Stimulated activated naive CD8-positive, alpha-beta T cell treated with anti-CD3 and anti-CD28 coated beads, Interleukin-15, Interleukin-2, amounts not matched to agents 100 ng/mL and 50 ng/mL, for 24 hours (primary cell): ENCODE measurements at regions not wholly inside any gene's neighbourhood (a gene's known extent, or its start where the extent isn't known, plus 50 kb on each side); places are given as distances from the start of the nearest gene placed in this dataset.

Source experiments
- H3K27ac Mint-ChIP-seq: one replicate; pipeline ENCODE4 v1.8.0; 2021; ENCODE audit warnings: mild to moderate bottlenecking, mixed read lengths
- H3K27me3 Mint-ChIP-seq: one replicate; pipeline ENCODE4 v1.8.0; 2021; ENCODE audit warnings: mixed read lengths
- H3K36me3 Mint-ChIP-seq: one replicate; pipeline ENCODE4 v1.8.0; 2021; ENCODE audit warnings: low read depth, mixed read lengths
- H3K4me1 Mint-ChIP-seq: one replicate; pipeline ENCODE4 v1.8.0; 2021; ENCODE audit warnings: low read depth, mixed read lengths
- H3K4me3 Mint-ChIP-seq: one replicate; pipeline ENCODE4 v1.8.0; 2021; ENCODE audit warnings: mild to moderate bottlenecking, mixed read lengths
- H3K9me3 Mint-ChIP-seq: one replicate; pipeline ENCODE4 v1.8.0; 2021; ENCODE audit warnings: mixed read lengths

- Mint-ChIP-seq H3K4me3 (no peak overlapping the region), H3K9me3 (peaks cover 24% of the 10 kb centered on the region), H3K36me3 (no peaks in the 10 kb centered on the region), H3K27ac (no peak overlapping the region), H3K4me1 (no peaks in the 10 kb centered on the region), H3K27me3 (no peaks in the 10 kb centered on the region)
These were observed 1133.3 kb upstream of the PIK3C3 start for GRCh38 chr18:40821596-40822243.

DNA sequence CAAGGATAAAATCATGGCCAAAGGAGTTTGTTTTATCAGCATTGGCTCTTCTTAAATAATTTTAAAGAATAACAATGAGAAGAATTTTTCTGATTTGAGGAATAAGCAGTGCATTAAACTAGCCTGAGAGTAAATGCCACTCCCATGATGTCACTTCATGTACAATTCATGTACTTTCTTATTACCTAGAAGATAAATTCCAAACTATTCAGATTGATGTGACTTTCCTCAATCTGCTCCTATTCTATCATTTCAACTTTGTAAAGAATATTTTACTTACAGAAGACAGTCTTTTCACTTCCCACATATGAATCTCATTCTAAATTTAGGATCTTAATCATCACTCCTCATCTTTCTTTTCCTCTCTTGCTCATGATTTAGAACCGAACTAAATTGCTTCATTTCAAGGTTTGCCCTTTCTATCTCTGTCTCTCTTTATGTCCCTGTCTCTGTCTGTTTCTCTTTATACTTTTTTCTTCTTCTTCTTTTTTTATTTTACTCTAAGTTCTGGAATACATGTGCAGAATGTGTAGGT is 1142.0 kb upstream of the PIK3C3 start:
- Mint-ChIP-seq H3K36me3 (no peaks in the 10 kb centered on the region), H3K27me3 (no peaks in the 10 kb centered on the region), H3K9me3 (no peaks in the 10 kb centered on the region), H3K27ac (no peak overlapping the region), H3K4me1 (no peaks in the 10 kb centered on the region), H3K4me3 (no peak overlapping the region)

DNA sequence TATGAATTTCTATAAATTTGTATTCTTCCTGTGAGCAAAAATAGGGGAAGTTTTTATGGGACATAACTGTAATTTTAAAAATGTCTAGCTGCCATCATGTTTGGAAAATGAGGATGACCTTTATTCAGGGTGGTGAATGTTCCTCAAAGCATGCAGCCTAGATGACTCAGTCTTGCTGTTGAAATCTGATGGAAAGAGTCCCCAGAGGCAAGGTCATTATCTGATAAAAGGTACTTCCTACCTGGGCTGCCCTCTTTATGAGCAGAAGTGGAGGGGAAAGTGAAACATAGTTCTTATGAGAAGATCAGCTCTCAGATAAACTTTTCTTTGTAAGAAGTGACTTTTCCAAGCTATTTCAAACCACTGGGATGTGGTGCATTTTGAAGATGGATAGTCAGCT is 1144.7 kb upstream of the PIK3C3 start:
- Mint-ChIP-seq H3K36me3 (no peaks in the 10 kb centered on the region), H3K4me3 (no peak overlapping the region), H3K9me3 (no peaks in the 10 kb centered on the region), H3K4me1 (no peaks in the 10 kb centered on the region), H3K27me3 (no peaks in the 10 kb centered on the region), H3K27ac (no peak overlapping the region)

DNA sequence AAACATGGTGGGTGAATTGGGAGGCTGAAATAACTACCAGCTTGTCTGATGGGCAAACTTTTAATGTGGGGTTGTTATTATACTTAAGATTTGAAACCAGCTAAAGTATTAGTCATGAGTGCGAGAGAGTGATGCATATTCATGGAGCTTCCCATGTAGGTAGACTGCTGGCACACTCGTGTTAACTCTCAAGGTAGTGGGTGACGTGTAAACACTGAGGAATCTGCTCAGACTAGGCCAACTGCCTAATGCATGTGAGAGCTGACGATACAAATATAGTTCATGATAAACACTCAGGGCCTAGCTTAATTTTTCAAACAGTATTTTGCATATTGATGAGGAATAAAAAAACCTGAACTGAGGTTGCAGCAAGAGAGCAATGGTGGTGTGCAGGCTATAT is 1165.7 kb upstream of the PIK3C3 start:
- H3K36me3 Mint-ChIP-seq, result no peaks in the 10 kb centered on the region
- H3K9me3 Mint-ChIP-seq, result no peaks in the 10 kb centered on the region
- no peak overlapping the region for H3K4me3 Mint-ChIP-seq
- H3K27me3 Mint-ChIP-seq, result no peaks in the 10 kb centered on the region
- H3K4me1 Mint-ChIP-seq, result no peaks in the 10 kb centered on the region
- no peak overlapping the region for H3K27ac Mint-ChIP-seq

DNA sequence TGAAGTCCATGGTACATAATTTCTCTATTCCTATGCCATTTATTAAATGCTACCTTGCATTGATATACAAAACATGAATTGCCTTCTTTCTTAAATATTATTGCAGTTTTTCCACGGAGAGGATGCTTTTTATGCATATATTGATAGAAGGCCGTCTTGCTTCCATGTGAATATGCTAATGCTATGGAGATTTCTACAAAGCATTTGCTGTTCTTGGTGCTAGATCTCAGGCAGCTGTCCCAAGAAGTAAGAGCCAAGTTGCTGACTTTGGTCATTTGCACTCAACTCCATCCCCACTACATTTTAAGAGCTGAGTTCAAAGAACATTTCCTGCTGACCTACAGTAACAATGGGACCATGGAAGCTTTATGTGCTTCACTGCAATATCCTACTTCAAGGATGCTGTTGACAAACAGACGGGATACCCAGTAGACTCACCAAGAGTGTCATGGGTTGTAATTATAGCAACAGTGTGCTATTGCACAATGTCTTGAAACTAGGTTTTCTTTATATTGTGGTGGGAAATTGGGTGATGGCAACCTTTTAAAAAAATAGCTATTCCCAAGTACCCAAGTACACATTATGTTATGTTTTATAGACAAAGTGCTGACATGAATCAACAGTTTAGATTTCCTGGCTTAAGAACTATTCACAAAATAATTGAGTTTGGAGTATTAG is 1172.4 kb upstream of the PIK3C3 start:
- Mint-ChIP-seq H3K4me1 (no peaks in the 10 kb centered on the region), H3K27ac (no peak overlapping the region), H3K4me3 (no peak overlapping the region), H3K36me3 (no peaks in the 10 kb centered on the region), H3K9me3 (peaks cover 13% of the 10 kb centered on the region), H3K27me3 (no peaks in the 10 kb centered on the region)

- Mint-ChIP-seq H3K27ac (no peak overlapping the region), H3K36me3 (no peaks in the 10 kb centered on the region), H3K27me3 (no peaks in the 10 kb centered on the region), H3K4me1 (no peaks in the 10 kb centered on the region), H3K4me3 (no peak overlapping the region), H3K9me3 (peaks cover 5% of the 10 kb centered on the region)
These were observed 1185.2 kb upstream of the PIK3C3 start for GRCh38 chr18:40769786-40770185.

DNA sequence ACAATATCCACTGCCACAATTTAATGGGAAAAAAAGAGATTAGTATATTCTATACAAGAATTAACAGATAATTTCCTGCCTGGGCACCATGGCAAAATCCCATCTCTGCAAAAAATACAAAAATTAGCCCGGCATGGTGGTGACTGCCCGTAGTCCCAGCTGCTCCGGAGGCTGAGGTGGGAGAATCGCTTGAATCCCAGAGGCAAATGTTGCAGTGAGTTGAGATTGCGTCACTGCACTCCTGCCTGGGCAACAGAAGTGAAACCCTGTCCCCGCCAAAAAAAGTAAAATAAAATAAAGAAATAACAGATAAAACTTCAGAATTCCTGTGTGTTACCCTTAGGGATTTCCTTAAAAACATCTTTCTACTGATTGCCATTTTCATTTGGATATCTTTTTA is 1194.8 kb upstream of the PIK3C3 start:
- Mint-ChIP-seq H3K27me3 (no peaks in the 10 kb centered on the region), H3K27ac (no peak overlapping the region), H3K4me3 (no peak overlapping the region), H3K4me1 (no peaks in the 10 kb centered on the region), H3K36me3 (no peaks in the 10 kb centered on the region), H3K9me3 (peaks cover 21% of the 10 kb centered on the region)

DNA sequence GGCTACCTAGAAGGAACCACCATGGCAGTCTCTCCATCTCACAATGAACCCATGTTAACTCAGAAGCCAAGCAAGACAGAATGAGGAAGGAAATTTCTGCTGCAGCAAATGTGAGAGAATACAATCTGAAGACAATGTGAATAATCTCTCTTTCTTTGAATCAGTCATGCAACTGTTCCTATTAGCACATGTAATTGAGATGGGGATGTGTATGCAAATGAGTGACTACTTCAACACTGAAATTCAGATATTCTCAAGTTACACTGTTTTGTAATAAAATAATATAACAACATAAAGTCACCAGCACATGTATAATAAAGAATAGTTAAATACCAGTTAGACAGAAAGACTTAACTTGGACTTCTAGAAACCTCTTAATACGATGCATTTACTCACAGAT is 1200.6 kb upstream of the PIK3C3 start:
- Mint-ChIP-seq H3K36me3 (no peaks in the 10 kb centered on the region), H3K4me1 (no peaks in the 10 kb centered on the region), H3K4me3 (no peak overlapping the region), H3K9me3 (peaks cover 8% of the 10 kb centered on the region), H3K27ac (no peak overlapping the region), H3K27me3 (no peaks in the 10 kb centered on the region)

DNA sequence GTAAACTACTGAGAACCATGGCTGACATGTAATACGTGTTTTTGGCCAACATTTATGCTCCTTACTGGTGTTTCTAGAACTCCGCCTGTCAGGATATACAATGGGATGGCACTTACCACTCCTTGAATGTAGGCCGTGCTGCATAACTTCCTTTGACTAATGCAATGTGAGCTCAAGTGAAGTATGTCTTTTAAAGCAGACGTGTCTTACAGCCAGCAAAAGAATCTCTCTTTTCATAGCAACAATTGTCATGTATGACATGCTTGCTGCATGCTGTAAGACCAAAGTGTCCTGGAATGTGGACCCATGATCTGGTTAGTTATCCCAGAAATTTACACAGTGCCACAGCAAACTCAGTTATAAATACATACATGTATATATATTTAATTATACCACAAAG is 1202.7 kb upstream of the PIK3C3 start:
- H3K4me3 Mint-ChIP-seq, result no peak overlapping the region
- H3K9me3 Mint-ChIP-seq, result peaks cover 4% of the 10 kb centered on the region
- no peaks in the 10 kb centered on the region for H3K4me1 Mint-ChIP-seq
- H3K36me3 Mint-ChIP-seq, result no peaks in the 10 kb centered on the region
- no peak overlapping the region for H3K27ac Mint-ChIP-seq
- no peaks in the 10 kb centered on the region for H3K27me3 Mint-ChIP-seq

GRCh38 chr18:40751186-40751585 is 1203.8 kb upstream of the PIK3C3 start:
- no peaks in the 10 kb centered on the region for H3K27me3 Mint-ChIP-seq
- H3K36me3 Mint-ChIP-seq, result no peaks in the 10 kb centered on the region
- H3K4me1 Mint-ChIP-seq, result no peaks in the 10 kb centered on the region
- no peak overlapping the region for H3K27ac Mint-ChIP-seq
- no peak overlapping the region for H3K4me3 Mint-ChIP-seq
- H3K9me3 Mint-ChIP-seq, result peaks cover 4% of the 10 kb centered on the region

DNA sequence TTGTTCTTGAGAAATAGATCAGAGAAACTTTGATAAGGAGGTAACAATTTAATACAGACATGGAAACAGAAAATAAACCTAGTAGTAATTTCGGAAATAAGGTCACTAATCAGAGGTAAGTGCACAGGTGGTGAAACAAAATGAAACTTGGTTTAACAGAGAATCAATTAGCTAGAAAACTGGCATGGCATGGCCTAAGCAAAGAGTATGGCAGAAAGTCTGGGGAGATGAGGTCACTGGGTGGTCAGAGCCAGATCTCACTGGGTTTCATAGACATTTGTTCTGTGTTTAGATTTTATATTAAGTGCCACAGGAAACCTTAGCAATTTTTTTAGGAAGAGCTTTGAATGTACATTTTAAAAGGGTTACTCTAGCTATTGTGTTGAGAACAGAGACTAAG is 1216.0 kb upstream of the PIK3C3 start:
- Mint-ChIP-seq H3K27me3 (no peaks in the 10 kb centered on the region), H3K4me3 (no peak overlapping the region), H3K9me3 (no peaks in the 10 kb centered on the region), H3K36me3 (no peaks in the 10 kb centered on the region), H3K27ac (no peak overlapping the region), H3K4me1 (no peaks in the 10 kb centered on the region)

GRCh38 chr18:40738321-40738880 is 1216.6 kb upstream of the PIK3C3 start:
- Mint-ChIP-seq H3K4me3 (no peak overlapping the region), H3K27me3 (no peaks in the 10 kb centered on the region), H3K27ac (no peak overlapping the region), H3K4me1 (no peaks in the 10 kb centered on the region), H3K36me3 (no peaks in the 10 kb centered on the region), H3K9me3 (no peaks in the 10 kb centered on the region)

- no peaks in the 10 kb centered on the region for H3K4me1 Mint-ChIP-seq
- H3K4me3 Mint-ChIP-seq, result no peak overlapping the region
- H3K36me3 Mint-ChIP-seq, result no peaks in the 10 kb centered on the region
- peaks cover 5% of the 10 kb centered on the region for H3K9me3 Mint-ChIP-seq
- H3K27ac Mint-ChIP-seq, result no peak overlapping the region
- H3K27me3 Mint-ChIP-seq, result no peaks in the 10 kb centered on the region
These were observed 1246.3 kb upstream of the PIK3C3 start for GRCh38 chr18:40708726-40709125.

- Mint-ChIP-seq H3K36me3 (no peaks in the 10 kb centered on the region), H3K4me3 (no peak overlapping the region), H3K4me1 (no peaks in the 10 kb centered on the region), H3K27ac (no peak overlapping the region), H3K9me3 (peaks cover 5% of the 10 kb centered on the region), H3K27me3 (no peaks in the 10 kb centered on the region)
These were observed 1247.2 kb upstream of the PIK3C3 start for GRCh38 chr18:40707797-40708196.

DNA sequence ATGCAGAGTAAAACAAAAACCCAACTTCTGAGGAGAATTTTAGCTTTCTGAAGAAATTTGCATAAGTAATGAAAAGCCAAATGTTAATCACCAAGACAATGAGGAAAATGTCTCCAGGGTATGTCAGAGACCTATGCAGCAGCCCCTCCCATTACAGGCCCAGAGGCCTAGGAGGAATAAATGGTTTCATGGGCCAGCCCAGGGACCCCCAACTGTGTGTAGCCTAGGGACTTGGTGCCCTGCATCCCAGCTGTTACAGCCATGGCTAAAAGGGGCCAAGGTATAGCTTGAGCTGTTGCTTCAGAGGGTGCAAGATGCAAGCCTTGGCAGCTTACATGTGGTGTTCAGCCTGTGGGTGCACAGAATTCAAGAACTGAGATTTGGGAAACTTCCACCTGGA is 1256.9 kb upstream of the PIK3C3 start:
- no peak overlapping the region for H3K4me3 Mint-ChIP-seq
- no peaks in the 10 kb centered on the region for H3K36me3 Mint-ChIP-seq
- H3K27me3 Mint-ChIP-seq, result no peaks in the 10 kb centered on the region
- H3K4me1 Mint-ChIP-seq, result no peaks in the 10 kb centered on the region
- peaks cover 18% of the 10 kb centered on the region for H3K9me3 Mint-ChIP-seq
- no peak overlapping the region for H3K27ac Mint-ChIP-seq
